ENCODE measurements at regions not wholly inside any gene's neighbourhood (a gene's known extent, or its start where the extent isn't known, plus 50 kb on each side); places are given as distances from the start of the nearest gene placed in this dataset.
"Not testable (repeated sequence)": the region's sequence is repeated elsewhere in the genome, so short reads cannot be mapped to it uniquely, and the experiment has no call there.

- H3K9me3 Mint-ChIP-seq; H3K4me1 Mint-ChIP-seq (ENCODE audit: low read depth); DNase-seq (ENCODE audit: low spot score); intact Hi-C loops (cut with micrococcal nuclease); H3K4me3 Mint-ChIP-seq; H3K27ac Mint-ChIP-seq; H3K27me3 Mint-ChIP-seq (ENCODE audit: insufficient read depth); H3K36me3 Mint-ChIP-seq (ENCODE audit: low read depth): not testable (repeated sequence)
Observed at GRCh38 chr16:29255957-29256356, 150.6 kb downstream of the NPIPB11 start.

- H3K4me3 Mint-ChIP-seq; H3K36me3 Mint-ChIP-seq (ENCODE audit: low read depth); H3K4me1 Mint-ChIP-seq (ENCODE audit: low read depth); intact Hi-C loops (cut with micrococcal nuclease); H3K27me3 Mint-ChIP-seq (ENCODE audit: insufficient read depth); H3K27ac Mint-ChIP-seq; DNase-seq (ENCODE audit: low spot score); H3K9me3 Mint-ChIP-seq: not testable (repeated sequence)
Observed at GRCh38 chr16:29255496-29255796, 151.1 kb downstream of the NPIPB11 start.

DNA sequence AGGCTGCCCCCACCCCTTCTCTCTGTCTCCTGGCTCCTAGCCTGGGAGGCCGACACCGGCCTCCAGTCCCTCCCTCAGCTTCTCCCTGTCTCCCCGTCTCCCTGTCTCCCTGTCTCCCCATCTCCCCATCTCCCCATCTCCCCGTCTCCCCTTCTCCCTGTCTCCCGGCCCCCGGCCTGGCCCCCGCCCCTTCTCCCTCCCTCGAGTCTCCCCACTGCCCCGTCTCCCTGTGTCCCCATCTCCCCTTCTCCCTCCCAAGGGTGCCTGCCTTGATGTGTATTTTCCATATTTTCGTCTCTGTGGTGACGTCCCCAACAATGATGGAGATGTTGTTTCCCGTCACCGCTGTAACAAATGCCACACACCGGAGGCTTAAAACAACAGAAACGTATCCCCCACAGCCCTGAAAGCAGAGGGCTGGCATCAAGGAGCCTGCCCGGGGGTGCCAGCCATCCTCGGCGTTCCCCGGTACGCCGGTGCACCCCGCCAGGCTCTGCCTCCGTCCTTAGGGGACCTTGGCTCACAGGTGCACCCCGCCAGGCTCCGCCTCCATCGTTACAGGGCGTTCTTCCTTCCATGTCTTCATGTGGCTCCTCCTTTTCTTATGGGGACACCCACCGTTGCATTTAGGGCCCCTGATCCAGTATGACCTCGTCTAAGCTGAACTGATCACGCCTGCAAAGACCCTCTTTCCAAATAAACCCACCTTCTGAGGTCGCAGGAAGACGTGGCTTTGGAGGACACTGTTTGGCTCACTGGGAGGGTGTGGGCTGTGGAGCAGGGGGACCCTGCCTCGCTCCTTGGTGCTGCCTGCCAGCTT lies 151.6 kb downstream of the NPIPB11 start:
- intact Hi-C loops (cut with micrococcal nuclease) = no loop called here
- Mint-ChIP-seq H3K4me3 (no peak overlapping the region), H3K4me1 (ENCODE audit: low read depth) (no peaks in the 10 kb centered on the region), H3K9me3 (no peaks in the 10 kb centered on the region), H3K27ac (no peak overlapping the region), H3K27me3 (ENCODE audit: insufficient read depth) (no peaks in the 10 kb centered on the region), H3K36me3 (ENCODE audit: low read depth) (no peaks in the 10 kb centered on the region)
- DNase-seq (ENCODE audit: low spot score) = no peak

DNA sequence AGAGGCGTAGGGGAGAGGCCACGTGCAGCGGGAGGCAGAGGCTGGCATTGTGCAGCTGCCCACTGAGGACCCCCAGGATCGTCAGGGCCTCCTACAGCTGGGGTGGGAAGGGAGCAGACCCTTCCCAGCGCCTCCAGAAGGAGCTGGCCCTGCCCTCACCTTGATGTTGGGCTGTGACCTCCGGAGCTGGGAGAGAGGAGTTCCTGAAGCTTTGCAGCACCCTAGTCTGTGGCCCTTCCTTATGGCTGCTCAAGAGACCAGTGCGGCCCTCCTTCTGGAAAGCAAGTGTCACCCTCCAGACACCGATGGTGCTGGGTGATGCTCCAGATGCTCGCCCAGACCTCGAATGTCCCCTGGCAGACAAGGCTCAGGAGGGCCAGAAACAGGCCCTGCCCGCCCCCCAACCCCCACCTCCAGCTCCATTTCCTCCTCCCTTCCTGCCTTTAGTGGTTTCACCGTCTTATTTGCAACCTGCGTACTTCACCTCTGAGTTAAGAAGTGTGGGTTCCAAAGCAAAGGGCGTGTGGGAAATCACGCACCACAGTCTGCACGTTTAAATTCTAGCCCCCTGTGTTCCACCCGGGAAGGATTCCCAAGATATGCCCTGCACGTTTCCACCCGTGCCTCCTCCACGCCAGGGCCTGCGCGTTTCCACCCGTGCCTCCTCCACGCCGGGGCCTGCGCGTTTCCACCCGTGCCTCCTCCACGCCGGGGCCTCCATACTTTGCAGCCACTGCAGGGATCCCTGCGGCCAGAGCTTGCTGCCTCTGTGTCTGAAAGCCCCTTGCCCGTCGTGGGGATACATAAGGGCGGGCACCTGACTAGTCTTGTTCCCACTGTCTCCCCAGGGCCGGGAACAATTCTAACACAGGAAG lies 152.6 kb downstream of the NPIPB11 start:
- intact Hi-C loops (cut with micrococcal nuclease); DNase-seq (ENCODE audit: low spot score); H3K4me1 Mint-ChIP-seq (ENCODE audit: low read depth); H3K27ac Mint-ChIP-seq; H3K27me3 Mint-ChIP-seq (ENCODE audit: insufficient read depth); H3K9me3 Mint-ChIP-seq; H3K4me3 Mint-ChIP-seq; H3K36me3 Mint-ChIP-seq (ENCODE audit: low read depth): not testable (repeated sequence)

DNA sequence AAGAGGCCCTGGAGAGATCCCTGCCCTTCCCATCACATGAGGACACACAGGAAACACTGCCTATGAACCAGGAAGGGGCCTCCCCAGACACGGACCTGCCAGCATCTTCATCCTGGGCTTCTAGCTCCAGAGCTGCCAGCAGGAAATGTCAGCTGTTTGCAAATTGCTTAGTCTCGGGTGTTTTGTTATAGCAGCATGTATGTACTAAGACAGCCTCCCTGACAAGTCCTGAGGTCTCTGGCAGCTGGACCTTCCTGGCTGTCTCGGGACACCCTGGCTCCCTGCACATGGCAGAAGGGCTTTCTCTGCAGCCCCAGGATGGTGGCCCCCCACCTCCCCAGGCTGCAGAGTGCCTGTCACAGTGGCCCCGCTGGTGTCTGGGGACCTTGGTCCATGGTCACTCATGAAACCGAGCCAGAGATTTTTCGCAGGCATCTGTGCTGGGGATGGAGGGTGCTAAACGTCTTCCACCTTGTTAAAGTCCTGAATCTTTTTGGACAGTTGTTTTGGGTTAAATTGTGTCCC lies 153.4 kb downstream of the NPIPB11 start:
- H3K27ac Mint-ChIP-seq; intact Hi-C loops (cut with micrococcal nuclease): not testable (repeated sequence)

GRCh38 chr16:29252311-29252710 lies 154.2 kb downstream of the NPIPB11 start:
- H3K27me3 Mint-ChIP-seq (ENCODE audit: insufficient read depth); H3K9me3 Mint-ChIP-seq; H3K36me3 Mint-ChIP-seq (ENCODE audit: low read depth); DNase-seq (ENCODE audit: low spot score); H3K27ac Mint-ChIP-seq; intact Hi-C loops (cut with micrococcal nuclease); H3K4me3 Mint-ChIP-seq; H3K4me1 Mint-ChIP-seq (ENCODE audit: low read depth): not testable (repeated sequence)

More for the DNA sequence above, 153.4 kb downstream of the NPIPB11 start:
- not testable (repeated sequence) for H3K27me3 Mint-ChIP-seq (ENCODE audit: insufficient read depth); DNase-seq (ENCODE audit: low spot score); H3K4me3 Mint-ChIP-seq; H3K4me1 Mint-ChIP-seq (ENCODE audit: low read depth); H3K9me3 Mint-ChIP-seq; H3K36me3 Mint-ChIP-seq (ENCODE audit: low read depth)

- intact Hi-C loops (cut with micrococcal nuclease); H3K4me3 Mint-ChIP-seq; H3K9me3 Mint-ChIP-seq; H3K4me1 Mint-ChIP-seq (ENCODE audit: low read depth); DNase-seq (ENCODE audit: low spot score); H3K36me3 Mint-ChIP-seq (ENCODE audit: low read depth); H3K27me3 Mint-ChIP-seq (ENCODE audit: insufficient read depth); H3K27ac Mint-ChIP-seq: not testable (repeated sequence)
Observed at GRCh38 chr16:29251571-29252011, 154.9 kb downstream of the NPIPB11 start.

DNA sequence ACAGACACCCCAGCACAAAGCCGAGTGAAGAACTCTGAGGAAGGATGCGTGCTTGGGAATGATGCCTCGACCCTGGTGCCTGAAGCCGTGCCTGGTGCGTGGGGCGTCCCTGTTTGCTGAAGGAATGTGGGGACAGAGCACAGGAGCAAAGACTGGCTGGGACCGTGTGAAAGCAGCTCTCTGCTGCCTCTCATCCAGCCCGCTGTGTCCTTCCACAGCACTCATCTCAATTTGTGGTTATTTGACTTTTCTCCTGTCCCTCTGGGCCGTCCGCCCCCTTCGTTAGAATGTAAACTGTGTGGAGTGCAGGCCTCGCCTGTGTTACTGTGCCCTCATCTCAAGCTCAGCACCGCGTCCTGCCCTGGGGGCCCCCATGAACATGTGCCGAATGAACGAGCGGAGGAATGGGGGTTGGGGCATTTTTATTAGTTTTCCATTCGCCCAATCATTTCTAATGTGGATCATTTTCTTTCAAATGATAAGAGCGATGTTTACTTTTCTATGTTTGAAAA lies 155.5 kb downstream of the NPIPB11 start:
- H3K4me3 Mint-ChIP-seq; H3K27ac Mint-ChIP-seq; intact Hi-C loops (cut with micrococcal nuclease); H3K4me1 Mint-ChIP-seq (ENCODE audit: low read depth); DNase-seq (ENCODE audit: low spot score); H3K9me3 Mint-ChIP-seq; H3K27me3 Mint-ChIP-seq (ENCODE audit: insufficient read depth); H3K36me3 Mint-ChIP-seq (ENCODE audit: low read depth): not testable (repeated sequence)

- intact Hi-C loops (cut with micrococcal nuclease); H3K4me1 Mint-ChIP-seq (ENCODE audit: low read depth); H3K36me3 Mint-ChIP-seq (ENCODE audit: low read depth); H3K9me3 Mint-ChIP-seq; H3K27ac Mint-ChIP-seq; DNase-seq (ENCODE audit: low spot score); H3K27me3 Mint-ChIP-seq (ENCODE audit: insufficient read depth); H3K4me3 Mint-ChIP-seq: not testable (repeated sequence)
Observed at GRCh38 chr16:29250469-29250868, 156.0 kb downstream of the NPIPB11 start.

DNA sequence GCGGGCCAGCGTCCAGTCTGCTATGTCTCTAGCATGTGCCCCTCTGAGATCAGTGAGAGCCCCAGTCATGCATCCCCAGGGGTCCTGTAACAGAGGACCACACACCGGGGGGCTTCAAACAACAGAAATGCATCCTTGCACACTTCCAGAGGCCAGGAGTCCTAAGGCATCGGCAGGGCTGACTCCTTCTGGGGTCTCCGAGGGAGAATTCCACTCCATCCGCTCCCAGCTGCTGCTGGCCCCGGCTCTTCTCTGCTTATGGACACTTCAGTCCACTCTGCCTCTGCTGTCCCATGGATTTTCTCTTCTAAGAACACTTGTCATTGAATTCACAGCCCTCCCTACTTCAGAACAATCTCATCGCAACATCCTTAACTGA lies 157.6 kb downstream of the NPIPB11 start:
- H3K36me3 Mint-ChIP-seq (ENCODE audit: low read depth); H3K27ac Mint-ChIP-seq; H3K4me1 Mint-ChIP-seq (ENCODE audit: low read depth); H3K27me3 Mint-ChIP-seq (ENCODE audit: insufficient read depth); intact Hi-C loops (cut with micrococcal nuclease); H3K4me3 Mint-ChIP-seq; DNase-seq (ENCODE audit: low spot score); H3K9me3 Mint-ChIP-seq: not testable (repeated sequence)

GRCh38 chr16:29248306-29248939 lies 158.1 kb downstream of the NPIPB11 start:
- DNase-seq (ENCODE audit: low spot score); H3K27ac Mint-ChIP-seq; H3K4me1 Mint-ChIP-seq (ENCODE audit: low read depth): not testable (repeated sequence)

DNA sequence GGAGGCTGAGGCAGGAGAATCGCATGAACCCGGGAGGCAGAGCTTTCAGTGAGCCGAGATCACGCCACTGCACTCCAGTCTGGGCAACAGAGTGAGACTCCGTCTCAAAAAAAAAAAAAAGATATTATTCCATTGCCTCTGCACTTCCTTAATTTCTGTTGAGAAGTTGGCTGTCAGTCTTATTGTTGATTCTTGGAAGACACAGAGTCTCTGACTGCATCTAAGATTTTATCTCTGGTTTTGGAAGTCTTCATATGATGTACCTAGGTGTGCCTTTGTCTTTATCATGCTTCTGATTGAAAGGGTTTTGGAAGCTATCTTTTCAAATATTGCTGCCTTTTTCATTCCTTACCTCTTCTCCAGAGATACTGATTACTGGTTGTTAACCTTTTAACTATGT lies 160.4 kb downstream of the NPIPB11 start:
- H3K27me3 Mint-ChIP-seq (ENCODE audit: insufficient read depth); H3K27ac Mint-ChIP-seq; H3K4me1 Mint-ChIP-seq (ENCODE audit: low read depth); H3K36me3 Mint-ChIP-seq (ENCODE audit: low read depth); DNase-seq (ENCODE audit: low spot score); intact Hi-C loops (cut with micrococcal nuclease); H3K4me3 Mint-ChIP-seq; H3K9me3 Mint-ChIP-seq: not testable (repeated sequence)

More at GRCh38 chr16:29248306-29248939, 158.1 kb downstream of the NPIPB11 start:
- H3K9me3 Mint-ChIP-seq; intact Hi-C loops (cut with micrococcal nuclease); H3K27me3 Mint-ChIP-seq (ENCODE audit: insufficient read depth); H3K4me3 Mint-ChIP-seq; H3K36me3 Mint-ChIP-seq (ENCODE audit: low read depth): not testable (repeated sequence)

GRCh38 chr16:29237971-29238370 lies 168.5 kb downstream of the NPIPB11 start:
- Mint-ChIP-seq H3K27ac (no peak overlapping the region), H3K27me3 (ENCODE audit: insufficient read depth) (no peaks in the 10 kb centered on the region), H3K9me3 (no peaks in the 10 kb centered on the region), H3K4me3 (no peak overlapping the region), H3K36me3 (ENCODE audit: low read depth) (no peaks in the 10 kb centered on the region), H3K4me1 (ENCODE audit: low read depth) (no peaks in the 10 kb centered on the region)
- intact Hi-C loops (cut with micrococcal nuclease) = no loop called here
- DNase-seq (ENCODE audit: low spot score) = no peak
